ENCODE measurements at regions not wholly inside any gene's neighbourhood (a gene's known extent, or its start where the extent isn't known, plus 50 kb on each side); places are given as distances from the start of the nearest gene placed in this dataset.

- no peak for TF ChIP-seq POLR2A (IDR thresholded peaks at IDR 0.05)
- TF ChIP-seq, protein P1, sequence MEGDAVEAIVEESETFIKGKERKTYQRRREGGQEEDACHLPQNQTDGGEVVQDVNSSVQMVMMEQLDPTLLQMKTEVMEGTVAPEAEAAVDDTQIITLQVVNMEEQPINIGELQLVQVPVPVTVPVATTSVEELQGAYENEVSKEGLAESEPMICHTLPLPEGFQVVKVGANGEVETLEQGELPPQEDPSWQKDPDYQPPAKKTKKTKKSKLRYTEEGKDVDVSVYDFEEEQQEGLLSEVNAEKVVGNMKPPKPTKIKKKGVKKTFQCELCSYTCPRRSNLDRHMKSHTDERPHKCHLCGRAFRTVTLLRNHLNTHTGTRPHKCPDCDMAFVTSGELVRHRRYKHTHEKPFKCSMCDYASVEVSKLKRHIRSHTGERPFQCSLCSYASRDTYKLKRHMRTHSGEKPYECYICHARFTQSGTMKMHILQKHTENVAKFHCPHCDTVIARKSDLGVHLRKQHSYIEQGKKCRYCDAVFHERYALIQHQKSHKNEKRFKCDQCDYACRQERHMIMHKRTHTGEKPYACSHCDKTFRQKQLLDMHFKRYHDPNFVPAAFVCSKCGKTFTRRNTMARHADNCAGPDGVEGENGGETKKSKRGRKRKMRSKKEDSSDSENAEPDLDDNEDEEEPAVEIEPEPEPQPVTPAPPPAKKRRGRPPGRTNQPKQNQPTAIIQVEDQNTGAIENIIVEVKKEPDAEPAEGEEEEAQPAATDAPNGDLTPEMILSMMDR (IDR thresholded peaks at IDR 0.05): no peak
- DNase-seq: no peak
- Histone ChIP-seq H3K27me3 (no peaks in the 10 kb centered on the region), H3K36me3 (no peaks in the 10 kb centered on the region), H3K27ac (no peak overlapping the region), H3K4me3 (replicated peaks in 1 of 3) (no peak overlapping the region), H3K9me3 (no peaks in the 10 kb centered on the region), H3K4me1 (no peaks in the 10 kb centered on the region)
- intact Hi-C loops (cut with DNase I): no loop called here
- 87 to 95% methylated on average over 9 of the region's 9 CpGs for WGBS, 2 donors
Measured at GRCh38 chr12:69115951-69116350, 123.4 kb upstream of the CPSF6 start.

DNA sequence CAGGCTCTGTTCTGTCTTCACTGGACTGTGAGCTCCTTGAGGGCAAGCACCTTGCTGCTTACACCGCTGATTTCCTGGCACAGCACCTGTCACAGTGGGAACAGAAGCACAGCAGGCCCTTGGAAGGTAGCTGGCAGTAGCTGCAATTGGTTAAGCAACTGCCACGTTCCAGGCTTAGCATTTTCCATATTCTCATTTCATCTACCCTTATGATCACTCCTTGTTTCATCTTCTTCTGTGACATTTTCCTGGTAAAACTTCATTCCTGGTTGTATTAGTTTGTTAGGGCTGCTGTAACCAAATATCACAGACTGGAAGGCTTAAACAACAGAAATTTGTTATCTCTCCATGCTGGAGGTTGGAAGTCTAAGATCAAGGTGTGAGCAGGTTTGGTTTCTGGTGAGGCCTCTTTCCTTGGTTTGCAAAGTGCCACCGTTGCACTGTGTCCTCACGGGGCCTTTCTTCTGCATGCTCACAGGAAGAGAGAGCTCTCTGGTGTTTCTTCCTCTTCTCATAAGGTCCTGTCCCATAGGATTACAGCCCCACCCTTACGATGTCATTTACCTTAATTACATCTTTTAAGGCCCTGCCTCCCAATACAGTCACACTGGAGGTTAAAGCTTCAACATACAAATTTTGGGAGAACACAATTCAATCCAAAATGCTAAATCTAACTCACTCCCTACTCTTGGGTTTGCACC lies 121.7 kb upstream of the CPSF6 start:
- H3K4me3 ChIP-seq (replicated peaks in 1 of 3): no peak overlapping the region
- 88 to 92% methylated on average over 5 of the region's 5 CpGs for WGBS, 2 donors
- H3K27ac ChIP-seq: no peak overlapping the region
- no peaks in the 10 kb centered on the region for H3K4me1 ChIP-seq
- TF ChIP-seq, protein P1 (IDR thresholded peaks at IDR 0.05): no peak
- no peak for TF ChIP-seq POLR2A (IDR thresholded peaks at IDR 0.05)
- no peaks in the 10 kb centered on the region for H3K36me3 ChIP-seq
- H3K27me3 ChIP-seq: no peaks in the 10 kb centered on the region
- intact Hi-C loops (cut with DNase I): no loop called here
- no peak for DNase-seq
- H3K9me3 ChIP-seq: no peaks in the 10 kb centered on the region

GRCh38 chr12:69118516-69118915 lies 120.9 kb upstream of the CPSF6 start:
- DNase-seq: no peak
- no peaks in the 10 kb centered on the region for H3K36me3 ChIP-seq
- 62 to 64% methylated on average over 2 of the region's 2 CpGs for WGBS, 2 donors
- H3K9me3 ChIP-seq: no peaks in the 10 kb centered on the region
- H3K4me3 ChIP-seq (replicated peaks in 1 of 3): no peak overlapping the region
- H3K27me3 ChIP-seq: no peaks in the 10 kb centered on the region
- H3K4me1 ChIP-seq: peaks cover 3 to 6% of the 10 kb centered on the region in 2 donors
- no peak overlapping the region for H3K27ac ChIP-seq
- intact Hi-C loops (cut with DNase I): no loop called here
- TF ChIP-seq POLR2A (IDR thresholded peaks at IDR 0.05): no peak
- TF ChIP-seq, protein P1 (IDR thresholded peaks at IDR 0.05): no peak

DNA sequence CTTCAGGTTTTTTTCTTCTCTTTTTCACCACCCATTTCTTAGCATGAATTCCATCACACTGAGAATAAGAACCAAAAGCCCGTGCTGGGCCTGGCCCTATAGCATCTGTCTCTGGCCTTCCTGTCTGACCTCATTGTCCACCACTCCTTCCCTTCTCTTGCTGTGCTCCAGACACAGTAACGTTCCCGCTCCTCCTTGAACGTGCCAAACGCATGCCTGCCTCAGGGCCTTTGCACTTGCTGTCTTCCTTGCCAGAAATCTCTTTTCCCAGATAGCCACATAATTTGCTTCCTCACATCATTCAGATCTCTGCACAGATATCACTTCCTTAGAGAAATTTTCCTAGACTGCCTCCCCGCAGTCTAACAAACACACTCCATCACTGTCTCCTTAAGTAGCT lies 119.6 kb upstream of the CPSF6 start:
- Histone ChIP-seq H3K27ac (no peak overlapping the region), H3K27me3 (no peaks in the 10 kb centered on the region), H3K9me3 (no peaks in the 10 kb centered on the region), H3K4me3 (replicated peaks in 1 of 3) (no peak overlapping the region), H3K36me3 (no peaks in the 10 kb centered on the region), H3K4me1 (peaks cover 13 to 16% of the 10 kb centered on the region in 2 donors)
- intact Hi-C loops (cut with DNase I): no loop called here
- TF ChIP-seq POLR2A (IDR thresholded peaks at IDR 0.05): no peak
- TF ChIP-seq, protein P1 (IDR thresholded peaks at IDR 0.05): no peak
- 82 to 93% methylated on average over 6 of the region's 6 CpGs for WGBS, 2 donors
- DNase-seq: no peak

DNA sequence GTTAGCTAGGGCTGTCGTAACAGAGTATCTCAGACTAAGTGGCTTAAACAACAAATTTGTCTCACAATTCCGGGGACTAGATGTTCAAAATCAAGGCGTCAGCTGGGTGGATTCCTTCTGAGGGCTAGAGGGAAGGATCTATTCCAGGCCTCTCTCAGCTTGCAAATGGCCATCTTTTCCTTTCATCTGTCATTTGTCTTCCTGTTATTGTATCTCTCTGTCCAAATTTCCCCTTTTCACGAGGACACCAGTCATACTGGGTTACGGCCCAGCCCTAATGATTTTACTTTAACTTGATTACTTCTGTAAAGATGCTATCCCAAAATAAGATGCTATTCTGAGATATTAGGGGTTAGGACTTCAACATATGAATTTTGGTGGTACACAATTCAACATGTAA lies 119.0 kb upstream of the CPSF6 start:
- Histone ChIP-seq H3K4me1 (peaks cover 15 to 19% of the 10 kb centered on the region in 2 donors), H3K9me3 (no peaks in the 10 kb centered on the region), H3K4me3 (replicated peaks in 1 of 3) (no peak overlapping the region), H3K36me3 (no peaks in the 10 kb centered on the region), H3K27me3 (no peaks in the 10 kb centered on the region), H3K27ac (no peak overlapping the region)
- 74 to 80% methylated on average over 5 of the region's 5 CpGs for WGBS, 2 donors
- no peak for TF ChIP-seq POLR2A (IDR thresholded peaks at IDR 0.05)
- TF ChIP-seq, protein P1 (IDR thresholded peaks at IDR 0.05): no peak
- no peak for DNase-seq
- intact Hi-C loops (cut with DNase I): no loop called here
